ENCODE measurements at regions not wholly inside any gene's neighbourhood (a gene's known extent, or its start where the extent isn't known, plus 50 kb on each side); places are given as distances from the start of the nearest gene placed in this dataset.

DNA sequence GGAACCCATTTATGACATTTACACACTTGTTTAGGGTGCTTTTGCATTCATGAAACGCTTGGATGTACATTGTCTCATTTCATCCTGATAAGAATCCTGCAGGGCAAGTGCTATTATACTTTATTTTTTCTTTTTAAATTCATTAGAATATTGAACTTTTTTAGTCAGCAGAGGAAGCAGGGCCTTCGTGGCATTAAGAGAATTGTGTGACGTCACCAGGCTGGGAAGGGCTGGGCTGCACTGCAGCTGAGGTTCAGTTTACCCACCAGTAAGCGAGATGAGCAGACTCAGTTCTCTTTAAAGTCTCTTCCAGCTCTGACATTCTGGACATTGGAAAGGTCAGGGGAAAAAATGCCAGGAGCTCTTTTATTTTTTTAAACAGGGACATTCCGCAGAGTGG, 159.0 kb downstream of the MRM1 start:
- TF ChIP-seq CTCF (conservative IDR thresholded peaks at IDR 0.05; ENCODE audit: low read depth in 2 of 2) (no peak), EZH2 (IDR thresholded peaks at IDR 0.05; ENCODE audit: low read depth, unreplicated experiment) (no peak), EZH2phosphoT487 (IDR thresholded peaks at IDR 0.05; ENCODE audit: unreplicated experiment) (no peak), CREB1 (CRISPR knock-in tag; IDR thresholded peaks at IDR 0.05; ENCODE audit: low read depth) (no peak), ZNF331 (CRISPR knock-in tag; IDR thresholded peaks at IDR 0.05; ENCODE audit: low read depth) (no peak), ZNF114 (CRISPR knock-in tag; IDR thresholded peaks at IDR 0.05) (no peak), POLR2AphosphoS5 (IDR thresholded peaks at IDR 0.05; ENCODE audit: low read depth) (no peak), REST (IDR thresholded peaks at IDR 0.05; ENCODE audit: unreplicated experiment) (no peak), STAT1 (IDR thresholded peaks at IDR 0.05; ENCODE audit: unreplicated experiment) (no peak)
- TF ChIP-seq, protein P1, sequence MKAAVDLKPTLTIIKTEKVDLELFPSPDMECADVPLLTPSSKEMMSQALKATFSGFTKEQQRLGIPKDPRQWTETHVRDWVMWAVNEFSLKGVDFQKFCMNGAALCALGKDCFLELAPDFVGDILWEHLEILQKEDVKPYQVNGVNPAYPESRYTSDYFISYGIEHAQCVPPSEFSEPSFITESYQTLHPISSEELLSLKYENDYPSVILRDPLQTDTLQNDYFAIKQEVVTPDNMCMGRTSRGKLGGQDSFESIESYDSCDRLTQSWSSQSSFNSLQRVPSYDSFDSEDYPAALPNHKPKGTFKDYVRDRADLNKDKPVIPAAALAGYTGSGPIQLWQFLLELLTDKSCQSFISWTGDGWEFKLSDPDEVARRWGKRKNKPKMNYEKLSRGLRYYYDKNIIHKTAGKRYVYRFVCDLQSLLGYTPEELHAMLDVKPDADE (IDR thresholded peaks at IDR 0.05): no peak

All from GM23338 (cell line).